ENCODE measurements at regions not wholly inside any gene's neighbourhood (a gene's known extent, or its start where the extent isn't known, plus 50 kb on each side); places are given as distances from the start of the nearest gene placed in this dataset.
A peak's percentile ranks its signal among the peaks of the same experiment; 100 is the strongest.
"Not testable (repeated sequence)": the region's sequence is repeated elsewhere in the genome, so short reads cannot be mapped to it uniquely, and the experiment has no call there.

GRCh38 chr4:153079857-153080391, 124.3 kb upstream of the TRIM2 start:
- DNase-seq: no peak

DNA sequence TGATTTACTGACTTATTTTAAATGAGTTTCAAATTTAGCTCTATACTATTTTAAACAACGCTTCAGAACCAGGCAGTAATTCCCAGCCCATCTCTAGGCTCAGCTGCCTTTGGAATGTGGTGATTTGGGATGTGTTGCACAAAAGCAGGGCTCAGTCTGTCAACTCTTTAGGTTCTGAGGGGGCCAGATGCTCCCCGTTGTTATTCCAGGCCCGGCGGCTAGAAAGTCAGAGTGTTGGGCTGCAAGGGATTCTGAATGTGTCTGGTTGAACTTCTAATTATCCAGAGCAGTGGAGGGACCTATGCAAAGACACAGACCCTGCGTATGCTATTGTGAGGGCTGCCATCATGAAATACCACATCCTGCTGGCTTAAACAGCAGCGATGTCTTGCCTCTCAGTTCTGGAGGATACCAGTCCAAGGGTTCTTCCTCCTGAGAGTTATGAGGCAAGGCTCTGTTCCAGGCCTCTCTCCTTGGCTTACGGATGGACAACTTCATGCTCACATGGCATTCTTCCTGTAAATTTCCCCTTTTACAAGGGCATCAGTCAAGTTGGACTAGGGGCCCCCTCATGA, 123.2 kb upstream of the TRIM2 start:
- no peak for DNase-seq

DNA sequence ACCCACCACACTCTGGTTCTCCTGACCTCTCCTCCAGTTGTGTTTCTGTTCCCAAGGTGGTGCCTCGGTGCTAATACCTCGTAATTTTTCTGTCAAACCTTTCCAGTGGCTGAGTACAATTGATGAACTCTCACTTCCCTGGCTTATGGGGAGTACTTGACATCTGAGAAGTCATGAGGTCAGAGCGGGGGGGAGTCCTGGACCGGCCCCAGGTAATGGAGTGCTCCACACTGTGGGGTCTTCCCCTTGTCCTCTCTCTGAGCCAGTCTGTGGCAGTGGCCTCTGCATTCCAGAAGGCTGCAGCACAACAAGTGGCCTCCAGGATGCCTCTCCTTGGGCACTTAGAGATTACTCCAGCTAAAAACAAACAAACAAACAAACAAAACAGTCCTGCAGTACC, 122.5 kb upstream of the TRIM2 start:
- no peak for DNase-seq

DNA sequence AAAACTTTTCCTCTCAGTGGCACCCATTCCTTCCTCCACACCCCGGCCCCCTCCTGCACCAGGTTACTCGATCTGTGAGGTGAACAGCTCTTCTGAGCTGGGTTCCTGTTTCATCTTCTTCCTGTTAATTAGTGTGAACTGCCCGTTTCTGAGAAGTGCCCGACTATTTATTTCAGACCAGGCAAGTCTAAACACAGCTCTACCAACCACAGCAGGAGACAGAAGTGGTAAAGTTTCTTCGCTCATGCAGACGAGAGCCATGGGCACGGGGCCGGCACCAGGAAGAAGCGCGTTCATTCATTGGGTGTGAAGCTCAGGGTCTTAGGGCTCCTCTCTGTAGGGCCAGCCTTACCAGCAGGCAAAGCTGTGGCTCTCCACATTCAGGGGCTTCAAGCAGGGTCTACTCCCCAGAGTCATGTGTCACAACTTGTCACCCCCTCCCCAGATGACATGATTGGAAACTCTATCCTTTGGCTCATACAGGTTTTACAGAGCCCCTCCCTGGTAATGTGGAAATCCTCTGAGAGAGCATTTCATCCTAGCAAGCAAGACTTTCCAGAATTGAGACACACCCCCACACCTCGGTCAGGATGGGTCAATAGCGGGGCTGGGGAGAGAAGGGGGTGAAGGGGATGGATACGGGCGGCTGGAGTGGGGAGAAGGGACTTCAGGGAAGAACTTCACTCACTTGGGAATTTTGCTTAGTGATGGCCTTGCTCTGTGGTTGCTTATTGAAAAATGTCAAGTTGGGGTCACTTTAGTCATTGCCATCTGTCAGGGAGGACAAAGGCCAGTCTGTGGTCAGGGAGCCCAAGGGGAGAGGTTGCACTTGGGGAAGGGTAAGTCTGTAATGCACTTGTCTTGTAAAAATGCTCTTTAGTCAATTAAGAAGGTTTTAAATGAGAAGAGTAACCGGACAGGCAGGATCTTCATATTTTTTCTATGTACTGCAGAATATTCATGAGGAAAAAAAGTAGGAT, 121.6 kb upstream of the TRIM2 start:
- DNase-seq: no peak

- peak; percentile 29 for DNase-seq
Measured at GRCh38 chr4:153083447-153083947, 120.7 kb upstream of the TRIM2 start.

GRCh38 chr4:153084224-153084979, 119.8 kb upstream of the TRIM2 start:
- no peak for DNase-seq

GRCh38 chr4:153084980-153085630, 119.1 kb upstream of the TRIM2 start:
- peak; percentile 87 for DNase-seq

DNA sequence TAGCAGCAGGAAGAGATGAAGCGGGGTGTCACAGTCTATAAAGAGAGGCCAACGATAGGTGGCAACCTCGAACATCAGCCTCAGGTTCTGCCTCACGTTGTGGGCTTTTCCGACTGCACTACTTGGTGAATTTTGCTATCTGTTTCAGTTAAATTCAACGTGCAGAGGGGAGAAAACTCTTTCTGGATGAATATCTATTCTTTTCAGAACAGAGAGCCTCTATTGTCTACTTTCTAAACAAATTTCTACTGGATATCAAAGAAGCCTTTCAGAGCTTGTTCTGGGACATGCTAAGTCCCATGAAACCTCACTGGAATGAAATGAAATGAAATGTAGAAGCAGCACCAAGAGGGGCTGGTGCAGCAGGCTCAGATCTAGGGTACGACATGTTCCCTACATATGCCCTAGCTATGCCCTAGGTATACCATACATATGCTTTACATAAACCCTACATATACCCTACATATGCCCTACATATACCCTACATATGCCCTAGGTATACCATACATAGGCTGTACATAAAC, 116.5 kb upstream of the TRIM2 start:
- no peak for DNase-seq

DNA sequence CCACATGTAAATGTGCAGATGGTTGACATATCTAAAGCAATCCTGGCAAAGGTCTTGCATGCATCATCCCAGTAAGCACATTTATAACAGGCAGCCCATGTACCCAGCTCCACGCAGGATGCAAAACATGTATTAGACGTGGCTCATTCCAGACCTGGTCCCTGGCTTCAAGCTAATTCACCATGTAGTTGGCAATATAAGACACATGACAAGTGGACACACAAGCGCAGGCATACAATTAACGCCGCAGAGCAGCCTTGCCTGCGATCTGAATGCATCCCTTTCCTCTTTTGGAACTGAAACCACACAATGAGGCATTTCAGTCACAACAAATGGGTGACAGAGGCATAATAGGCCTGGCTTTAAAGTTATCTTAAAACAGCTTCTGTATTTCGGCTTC, 114.5 kb upstream of the TRIM2 start:
- DNase-seq: no peak

DNA sequence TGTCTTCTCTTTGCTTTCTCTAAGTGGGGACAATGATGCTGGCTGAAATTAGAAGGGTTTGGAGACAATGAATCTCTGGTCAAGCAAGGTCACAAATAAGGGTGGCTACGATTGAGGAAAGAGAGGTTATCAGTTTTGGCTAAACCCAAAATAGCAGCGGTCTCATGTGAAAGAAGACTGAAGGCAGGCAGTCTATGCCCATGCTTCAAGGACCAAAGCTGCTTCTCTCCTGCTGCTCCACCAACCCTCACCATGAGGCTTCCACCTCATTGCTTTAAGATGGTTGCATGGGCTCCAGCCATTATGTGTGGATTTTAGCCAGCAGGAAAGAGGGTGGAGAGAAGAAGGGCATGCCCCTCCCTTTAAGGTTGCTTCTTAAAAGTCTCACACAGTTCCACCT, 114.1 kb upstream of the TRIM2 start:
- DNase-seq: no peak

DNA sequence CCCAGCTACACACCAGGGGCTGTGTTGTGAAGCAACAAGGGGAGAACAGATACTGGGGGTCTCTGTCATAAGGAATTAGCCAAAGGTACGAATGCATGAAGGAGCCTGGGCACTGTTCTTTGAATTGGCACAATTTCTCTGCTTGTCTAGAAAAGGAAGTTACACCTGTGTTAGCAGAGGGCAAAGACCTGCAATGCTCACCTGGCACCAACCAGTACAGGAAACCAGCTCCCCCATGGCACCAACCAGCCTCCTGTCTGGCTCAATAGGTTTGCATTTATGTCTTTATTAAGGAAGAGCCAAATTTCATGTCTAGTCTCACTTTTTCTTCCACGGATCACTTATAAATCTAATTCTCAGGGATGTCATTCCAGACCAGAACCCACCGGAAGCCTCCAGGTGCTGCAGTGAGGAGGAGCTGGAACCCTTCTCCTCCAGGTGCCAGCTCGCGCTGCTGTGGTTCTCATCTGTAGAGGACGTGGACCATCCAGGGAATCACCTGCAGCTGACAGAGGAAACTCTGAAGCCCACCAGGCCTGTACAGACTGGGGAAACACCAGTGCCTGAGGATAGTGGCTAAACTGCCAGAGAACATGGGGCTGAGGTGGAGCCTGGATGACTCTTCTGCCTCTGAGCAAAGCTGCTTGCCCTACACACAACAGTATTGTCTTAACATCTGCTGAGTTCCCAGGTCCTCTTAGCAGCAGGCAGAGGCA, 113.4 kb upstream of the TRIM2 start:
- no peak for DNase-seq

DNA sequence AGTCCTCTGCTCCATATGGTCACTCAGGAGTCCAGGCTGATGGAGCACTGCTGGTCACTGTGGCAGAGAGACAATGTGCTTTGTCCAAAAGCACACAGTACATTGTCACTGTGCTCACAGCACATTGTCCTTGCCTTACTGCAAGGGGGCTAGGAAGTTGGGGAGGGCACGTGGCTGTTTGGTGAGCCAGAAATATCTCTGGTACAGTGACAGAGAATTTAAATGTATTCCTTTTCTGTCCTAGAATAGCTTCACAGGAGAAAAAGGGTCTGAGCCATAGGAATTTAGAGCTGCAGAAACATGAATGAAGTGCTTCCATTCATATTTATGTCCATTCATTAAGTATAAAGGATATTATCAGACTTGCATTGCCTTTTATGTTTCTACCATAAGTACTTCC, 110.8 kb upstream of the TRIM2 start:
- DNase-seq: no peak

DNA sequence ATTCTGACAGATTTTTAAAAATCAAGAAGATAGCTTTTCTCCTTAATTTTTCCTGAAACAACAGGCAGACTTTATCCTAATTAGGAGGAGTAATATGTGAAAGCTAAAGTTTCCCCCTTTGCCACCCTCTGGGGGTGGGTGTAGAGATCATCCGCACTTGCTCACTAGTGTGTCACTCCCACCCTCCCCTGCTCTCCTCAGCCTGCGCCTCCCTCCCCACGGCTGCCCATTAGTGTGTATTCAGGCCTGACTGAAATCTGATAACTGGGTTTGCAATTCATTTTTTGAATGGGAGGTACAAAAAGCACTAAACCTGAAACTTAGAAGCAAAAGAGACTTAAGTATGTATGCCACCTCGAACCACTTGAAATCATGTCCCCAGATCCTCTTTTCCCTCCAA, 110.4 kb upstream of the TRIM2 start:
- DNase-seq: no peak

- no peak for DNase-seq
Measured at GRCh38 chr4:153094435-153094834, 109.8 kb upstream of the TRIM2 start.

- no peak for DNase-seq
Measured at GRCh38 chr4:153095448-153096204, 108.6 kb upstream of the TRIM2 start.

DNA sequence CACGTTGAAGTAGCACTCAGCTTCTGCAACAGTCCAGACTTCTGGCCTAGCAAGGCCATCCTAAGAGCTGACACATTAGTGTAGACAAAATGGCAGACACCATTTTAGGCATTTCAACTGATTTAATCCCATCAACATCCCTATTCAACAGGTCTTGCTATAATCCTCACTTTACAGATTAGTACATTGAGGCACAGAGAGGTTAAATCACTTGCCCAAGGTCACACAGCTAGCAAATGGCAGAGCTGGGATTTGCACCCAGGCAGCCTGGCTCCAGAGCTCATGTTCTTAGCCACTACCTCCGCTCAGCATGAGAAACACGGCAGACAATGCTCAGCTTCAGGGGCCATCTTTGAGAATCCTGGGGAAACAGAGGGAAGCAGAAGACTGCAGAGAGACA, 107.9 kb upstream of the TRIM2 start:
- DNase-seq: no peak

GRCh38 chr4:153098427-153098826, 105.8 kb upstream of the TRIM2 start:
- no peak for DNase-seq

GRCh38 chr4:153099391-153100140, 104.7 kb upstream of the TRIM2 start:
- DNase-seq: no peak

GRCh38 chr4:153106736-153107135, 97.5 kb upstream of the TRIM2 start:
- not testable (repeated sequence) for DNase-seq

DNA sequence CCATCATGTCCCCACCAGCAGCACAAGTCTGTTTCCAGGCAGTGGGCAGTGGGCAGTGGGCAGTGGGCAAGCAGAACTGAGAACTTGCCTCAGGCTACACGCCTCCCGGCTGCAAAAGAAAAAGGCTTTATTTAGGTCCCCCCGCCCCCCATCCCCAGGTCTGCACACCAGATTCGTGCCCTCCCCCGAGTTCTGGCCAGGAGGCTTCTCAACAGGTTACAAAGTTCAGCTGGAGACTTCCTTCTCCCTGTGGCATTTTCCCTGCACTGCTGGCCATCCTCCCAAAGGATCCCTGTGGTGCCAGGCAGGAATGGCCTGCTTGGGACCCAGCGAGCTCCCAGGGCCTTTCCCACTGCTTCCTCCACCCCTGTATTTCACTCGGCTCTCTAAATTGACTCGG, 97.0 kb upstream of the TRIM2 start:
- no peak for DNase-seq

All from stimulated activated CD4-positive, alpha-beta T cell treated with anti-CD3 and anti-CD28 coated beads, Interleukin-12 subunit alpha, Interleukin-12 subunit beta, amount 100 ng/mL, for 4 hours (primary cell).